HEK293 (cell line): ENCODE measurements at regions not wholly inside any gene's neighbourhood (a gene's known extent, or its start where the extent isn't known, plus 50 kb on each side); places are given as distances from the start of the nearest gene placed in this dataset.

Source experiments
- CTCF ChIA-PET: fragments of 350-600 bp; formaldehyde crosslinking; extraction: SDS; loops from one replicate; lab custom pipeline; 2021; ENCODE audit warnings: antibody characterized with exemption; lab: Yijun Ruan, JAX
- POLR2A ChIA-PET: fragments of 300-600 bp; formaldehyde crosslinking; extraction: SDS; loops from one replicate; lab custom pipeline; 2020; ENCODE audit warnings: antibody characterized with exemption, inconsistent platforms; lab: Yijun Ruan, JAX
- H3K27ac ChIP-seq: fragments of 200-500 bp; sonication (Bioruptor generic); 2 replicates; pipeline ENCODE4 v1.5.1; 2014; ENCODE audit warnings: low read depth, low read length, control low read depth, inconsistent platforms; ENCODE audit errors: extremely low read depth
- H3K36me3 ChIP-seq, 2 experiments: fragments of 200-500 bp in 1 of 2; sonication (Bioruptor generic) in 1 of 2; 1 replicate in 1 of 2; 2 replicates in 1 of 2; pipeline ENCODE4 v1.5.1; 2014 to 2017; ENCODE audit warnings: inconsistent platforms in 2 of 2, low read length in 2 of 2; ENCODE audit not compliant: control insufficient read depth in 2 of 2, insufficient read depth in 1 of 2
- H3K4me1 ChIP-seq: fragments of 200-500 bp; sonication (Bioruptor generic); 2 replicates; pipeline ENCODE4 v1.5.1; 2014; ENCODE audit warnings: mild to moderate bottlenecking, low read length, inconsistent platforms; ENCODE audit not compliant: control insufficient read depth, insufficient read depth
- H3K4me3 ChIP-seq: 2 replicates; pipeline ENCODE4 v1.5.1; 2011; ENCODE audit warnings: low read depth, mild to moderate bottlenecking, control low read depth, low read length, moderate library complexity
- H3K9me3 ChIP-seq: fragments of 200-500 bp; sonication (Bioruptor generic); 2 replicates; pipeline ENCODE4 v1.5.1; 2014; ENCODE audit warnings: low read depth, low read length, inconsistent platforms; ENCODE audit not compliant: control insufficient read depth, insufficient read depth
- BCL11B ChIP-seq: fragments of 450-650 bp; formaldehyde crosslinking; IDR thresholded peaks from 2 replicates; pipeline ENCODE4 v1.5.1; 2016; ENCODE audit warnings: low read depth, missing biosample characterization, missing genetic modification characterization
- GFI1B ChIP-seq: fragments of 450-650 bp; formaldehyde crosslinking; IDR thresholded peaks from 2 replicates; pipeline ENCODE4 v1.5.1; 2016; ENCODE audit warnings: missing biosample characterization, missing genetic modification characterization
- GLI4 ChIP-seq: fragments of 450-650 bp; formaldehyde crosslinking; IDR thresholded peaks from 2 replicates; pipeline ENCODE4 v1.5.1; 2016; ENCODE audit warnings: missing biosample characterization, missing genetic modification characterization
- GLIS2 ChIP-seq: fragments of 450-650 bp; formaldehyde crosslinking; IDR thresholded peaks from 2 replicates; pipeline ENCODE4 v1.5.1; 2016; ENCODE audit warnings: missing biosample characterization, missing genetic modification characterization
- PRDM1 ChIP-seq: fragments of 450-650 bp; formaldehyde crosslinking; IDR thresholded peaks from 2 replicates; pipeline ENCODE4; 2016; ENCODE audit warnings: missing biosample characterization, missing genetic modification characterization
- SCRT2 ChIP-seq: fragments of 450-650 bp; formaldehyde crosslinking; IDR thresholded peaks from 2 replicates; pipeline ENCODE4 v1.5.1; 2016; ENCODE audit warnings: missing biosample characterization, missing genetic modification characterization
- ZFP3 ChIP-seq: fragments of 450-650 bp; formaldehyde crosslinking; IDR thresholded peaks from 2 replicates; pipeline ENCODE4 v1.5.1; 2016; ENCODE audit warnings: low read depth, missing biosample characterization, missing genetic modification characterization
- ZNF132 ChIP-seq: fragments of 450-650 bp; formaldehyde crosslinking; IDR thresholded peaks from 2 replicates; pipeline ENCODE4 v1.5.1; 2017; ENCODE audit warnings: missing biosample characterization, missing genetic modification characterization, borderline replicate concordance
- ZNF223 ChIP-seq: fragments of 450-650 bp; formaldehyde crosslinking; IDR thresholded peaks from 2 replicates; pipeline ENCODE4 v1.5.1; 2016; ENCODE audit warnings: missing biosample characterization, missing genetic modification characterization
- ZNF248 ChIP-seq: fragments of 450-650 bp; formaldehyde crosslinking; IDR thresholded peaks from 2 replicates; pipeline ENCODE4 v1.5.1; 2017; ENCODE audit warnings: missing biosample characterization, missing genetic modification characterization
- ZNF354C ChIP-seq: fragments of 450-650 bp; formaldehyde crosslinking; IDR thresholded peaks from 2 replicates; pipeline ENCODE4 v1.5.1; 2016; ENCODE audit warnings: missing biosample characterization, missing genetic modification characterization, low read depth, borderline replicate concordance
- ZNF391 ChIP-seq: fragments of 450-650 bp; formaldehyde crosslinking; IDR thresholded peaks from 2 replicates; pipeline ENCODE4 v1.5.1; 2016; ENCODE audit warnings: low read depth, missing biosample characterization, missing genetic modification characterization, borderline replicate concordance
- ZNF423 ChIP-seq: fragments of 450-650 bp; formaldehyde crosslinking; IDR thresholded peaks from 2 replicates; pipeline ENCODE4 v1.5.1; 2016; ENCODE audit warnings: missing biosample characterization, missing genetic modification characterization
- ZNF488 ChIP-seq: fragments of 450-650 bp; formaldehyde crosslinking; IDR thresholded peaks from 2 replicates; pipeline ENCODE4 v1.5.1; 2016; ENCODE audit warnings: missing biosample characterization, missing genetic modification characterization
- ZNF548 ChIP-seq: fragments of 450-650 bp; formaldehyde crosslinking; IDR thresholded peaks from 2 replicates; pipeline ENCODE4 v1.5.1; 2016; ENCODE audit warnings: missing biosample characterization, missing genetic modification characterization
- ZNF560 ChIP-seq: fragments of 450-650 bp; formaldehyde crosslinking; IDR thresholded peaks from 2 replicates; pipeline ENCODE4 v1.5.1; 2017; ENCODE audit warnings: missing biosample characterization, missing genetic modification characterization, borderline replicate concordance
- ZNF585B ChIP-seq: fragments of 450-650 bp; formaldehyde crosslinking; IDR thresholded peaks from 2 replicates; pipeline ENCODE4 v1.5.1; 2016; ENCODE audit warnings: missing biosample characterization, missing genetic modification characterization
- ZNF660 ChIP-seq: fragments of 450-650 bp; IDR thresholded peaks from 2 replicates; pipeline ENCODE4 v1.5.1; 2018; ENCODE audit warnings: missing biosample characterization, mild to moderate bottlenecking, missing genetic modification characterization
- ZNF785 ChIP-seq: fragments of 450-650 bp; formaldehyde crosslinking; IDR thresholded peaks from 2 replicates; pipeline ENCODE4 v1.5.1; 2016; ENCODE audit warnings: missing biosample characterization, missing genetic modification characterization
- ZNF830 ChIP-seq: fragments of 450-650 bp; IDR thresholded peaks from 2 replicates; pipeline ENCODE4 v1.5.0; 2018; ENCODE audit warnings: missing biosample characterization, missing genetic modification characterization, low read depth, mild to moderate bottlenecking, moderate library complexity
- ZSCAN30 ChIP-seq: fragments of 450-650 bp; IDR thresholded peaks from 2 replicates; pipeline ENCODE4 v1.5.1; 2018; ENCODE audit warnings: missing biosample characterization, mild to moderate bottlenecking, missing genetic modification characterization, moderate library complexity
- TF ChIP-seq, protein P1 (sequence below): fragments of 450-650 bp; formaldehyde crosslinking; IDR thresholded peaks from 2 replicates; pipeline ENCODE4 v1.5.1; 2017; ENCODE audit warnings: missing biosample characterization, missing genetic modification characterization
- TF ChIP-seq, protein P2 (sequence below): fragments of 450-650 bp; formaldehyde crosslinking; IDR thresholded peaks from 2 replicates; pipeline ENCODE4 v1.5.1; 2017; ENCODE audit warnings: missing biosample characterization, mild to moderate bottlenecking, missing genetic modification characterization, moderate library complexity
- TF ChIP-seq, protein P3 (sequence below): fragments of 450-650 bp; formaldehyde crosslinking; IDR thresholded peaks from 2 replicates; pipeline ENCODE4 v1.5.1; 2016; ENCODE audit warnings: missing biosample characterization, missing genetic modification characterization
- TF ChIP-seq, protein P4 (sequence below): fragments of 450-650 bp; formaldehyde crosslinking; IDR thresholded peaks from 2 replicates; pipeline ENCODE4 v1.5.1; 2016; ENCODE audit warnings: missing biosample characterization, missing genetic modification characterization, borderline replicate concordance

DNA sequence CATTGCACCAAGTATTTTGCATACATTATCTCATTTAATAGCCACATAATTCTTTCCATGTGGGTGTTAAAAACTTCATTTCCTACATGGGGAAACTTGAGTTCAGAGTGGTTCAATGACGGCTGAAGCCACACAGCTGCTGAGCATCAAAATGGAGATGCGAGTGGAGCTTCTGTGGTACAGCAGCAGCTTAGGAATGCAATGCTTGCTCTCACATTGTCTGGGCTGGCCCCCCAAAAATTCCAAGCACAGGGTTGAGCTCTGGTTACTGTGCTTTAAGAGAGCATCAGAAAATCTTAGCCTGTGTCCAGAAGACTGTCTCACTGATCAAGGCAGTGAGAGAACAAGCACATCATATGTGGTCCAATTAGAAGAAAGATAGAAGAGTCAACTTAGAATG is 57.4 kb upstream of the GADL1 start:
- POLR2A ChIA-PET = no interaction called here
- H3K27ac ChIP-seq = no peak overlapping the region
- H3K9me3 ChIP-seq = no peaks in the 10 kb centered on the region
- H3K4me3 ChIP-seq = no peak overlapping the region
- CTCF ChIA-PET = interaction anchor here (0.6 to 1.0 kb wide), 2 partner anchors 17 to 231 kb away, joined by 3 to 4 read pairs; no protein-coding TSS in a partner anchor
- TF ChIP-seq ZNF830 (tag by site-specific recombination) (no peak), ZNF660 (tag by site-specific recombination) (no peak), GLIS2 (no peak), ZNF223 (tag by site-specific recombination) (no peak), PRDM1 (tag by site-specific recombination) (no peak), ZNF248 (tag by site-specific recombination) (no peak), ZNF391 (tag by site-specific recombination) (no peak), ZFP3 (tag by site-specific recombination) (no peak), SCRT2 (tag by site-specific recombination) (no peak), ZNF354C (tag by site-specific recombination) (no peak), ZNF785 (tag by site-specific recombination) (no peak)
- TF ChIP-seq, protein P1, sequence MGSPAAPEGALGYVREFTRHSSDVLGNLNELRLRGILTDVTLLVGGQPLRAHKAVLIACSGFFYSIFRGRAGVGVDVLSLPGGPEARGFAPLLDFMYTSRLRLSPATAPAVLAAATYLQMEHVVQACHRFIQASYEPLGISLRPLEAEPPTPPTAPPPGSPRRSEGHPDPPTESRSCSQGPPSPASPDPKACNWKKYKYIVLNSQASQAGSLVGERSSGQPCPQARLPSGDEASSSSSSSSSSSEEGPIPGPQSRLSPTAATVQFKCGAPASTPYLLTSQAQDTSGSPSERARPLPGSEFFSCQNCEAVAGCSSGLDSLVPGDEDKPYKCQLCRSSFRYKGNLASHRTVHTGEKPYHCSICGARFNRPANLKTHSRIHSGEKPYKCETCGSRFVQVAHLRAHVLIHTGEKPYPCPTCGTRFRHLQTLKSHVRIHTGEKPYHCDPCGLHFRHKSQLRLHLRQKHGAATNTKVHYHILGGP = no peak
- TF ChIP-seq, protein P2, sequence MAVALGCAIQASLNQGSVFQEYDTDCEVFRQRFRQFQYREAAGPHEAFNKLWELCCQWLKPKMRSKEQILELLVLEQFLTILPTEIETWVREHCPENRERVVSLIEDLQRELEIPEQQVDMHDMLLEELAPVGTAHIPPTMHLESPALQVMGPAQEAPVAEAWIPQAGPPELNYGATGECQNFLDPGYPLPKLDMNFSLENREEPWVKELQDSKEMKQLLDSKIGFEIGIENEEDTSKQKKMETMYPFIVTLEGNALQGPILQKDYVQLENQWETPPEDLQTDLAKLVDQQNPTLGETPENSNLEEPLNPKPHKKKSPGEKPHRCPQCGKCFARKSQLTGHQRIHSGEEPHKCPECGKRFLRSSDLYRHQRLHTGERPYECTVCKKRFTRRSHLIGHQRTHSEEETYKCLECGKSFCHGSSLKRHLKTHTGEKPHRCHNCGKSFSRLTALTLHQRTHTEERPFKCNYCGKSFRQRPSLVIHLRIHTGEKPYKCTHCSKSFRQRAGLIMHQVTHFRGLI (tag by site-specific recombination) = no peak
- no peaks in the 10 kb centered on the region for H3K4me1 ChIP-seq
- no peaks in the 10 kb centered on the region for H3K36me3 ChIP-seq

DNA sequence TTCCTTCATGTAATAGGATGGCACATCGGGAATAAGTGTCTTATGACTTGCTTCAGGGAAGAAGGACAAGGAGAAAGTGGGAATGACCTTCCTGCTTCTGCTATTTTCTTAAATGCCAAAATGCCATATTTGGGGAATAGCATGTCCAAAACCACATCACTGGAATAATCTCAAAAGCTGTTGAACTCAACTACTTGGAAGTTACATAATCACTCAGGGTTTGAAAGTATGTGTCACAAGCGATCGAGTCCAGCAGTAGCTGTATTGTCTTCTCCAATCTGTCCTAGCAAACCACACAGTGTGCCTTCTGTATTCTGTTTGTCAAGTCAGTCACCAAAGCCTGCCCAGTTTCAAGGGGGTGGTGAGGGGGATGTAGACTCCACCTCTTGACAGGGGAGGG is 58.3 kb upstream of the GADL1 start:
- Histone ChIP-seq H3K36me3 (no peaks in the 10 kb centered on the region), H3K4me1 (no peaks in the 10 kb centered on the region), H3K4me3 (no peak overlapping the region), H3K9me3 (no peaks in the 10 kb centered on the region), H3K27ac (no peak overlapping the region)
- TF ChIP-seq ZSCAN30 = no peak
- TF ChIP-seq GLI4 = no peak
- TF ChIP-seq BCL11B (tag by site-specific recombination) = no peak
- no peak for TF ChIP-seq ZNF488 (tag by site-specific recombination)
- TF ChIP-seq ZNF548 (tag by site-specific recombination) = no peak
- TF ChIP-seq, protein P3, sequence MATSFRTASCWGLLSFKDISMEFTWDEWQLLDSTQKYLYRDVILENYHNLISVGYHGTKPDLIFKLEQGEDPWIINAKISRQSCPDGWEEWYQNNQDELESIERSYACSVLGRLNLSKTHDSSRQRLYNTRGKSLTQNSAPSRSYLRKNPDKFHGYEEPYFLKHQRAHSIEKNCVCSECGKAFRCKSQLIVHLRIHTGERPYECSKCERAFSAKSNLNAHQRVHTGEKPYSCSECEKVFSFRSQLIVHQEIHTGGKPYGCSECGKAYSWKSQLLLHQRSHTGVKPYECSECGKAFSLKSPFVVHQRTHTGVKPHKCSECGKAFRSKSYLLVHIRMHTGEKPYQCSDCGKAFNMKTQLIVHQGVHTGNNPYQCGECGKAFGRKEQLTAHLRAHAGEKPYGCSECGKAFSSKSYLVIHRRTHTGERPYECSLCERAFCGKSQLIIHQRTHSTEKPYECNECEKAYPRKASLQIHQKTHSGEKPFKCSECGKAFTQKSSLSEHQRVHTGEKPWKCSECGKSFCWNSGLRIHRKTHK (tag by site-specific recombination) = no peak
- POLR2A ChIA-PET = no interaction called here
- CTCF ChIA-PET = no interaction called here

DNA sequence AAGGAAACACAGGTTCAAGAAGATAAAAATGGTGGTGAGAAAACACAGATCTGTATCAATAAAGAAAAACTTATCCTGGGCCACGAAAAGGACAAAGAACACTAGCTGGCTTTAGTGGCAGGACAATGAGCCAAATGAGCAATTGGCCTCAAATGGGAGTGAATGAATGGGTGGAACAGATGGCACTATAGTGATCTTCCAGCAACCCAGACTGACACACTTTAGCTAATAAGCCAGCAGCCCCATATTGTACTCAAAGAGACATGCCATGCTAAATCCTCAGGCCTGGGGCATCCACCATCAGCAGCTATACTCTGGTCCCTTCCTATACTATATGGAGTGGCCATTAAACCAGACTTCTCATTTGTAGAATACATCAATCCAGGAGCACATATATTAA is 60.0 kb upstream of the GADL1 start:
- Histone ChIP-seq H3K9me3 (no peaks in the 10 kb centered on the region), H3K4me3 (no peak overlapping the region), H3K36me3 (no peaks in the 10 kb centered on the region), H3K4me1 (no peaks in the 10 kb centered on the region), H3K27ac (no peak overlapping the region)
- ChIA-PET CTCF (no interaction called here), POLR2A (no interaction called here)
- TF ChIP-seq ZNF132 (tag by site-specific recombination) = no peak
- no peak for TF ChIP-seq ZNF560 (tag by site-specific recombination)
- TF ChIP-seq, protein P4, sequence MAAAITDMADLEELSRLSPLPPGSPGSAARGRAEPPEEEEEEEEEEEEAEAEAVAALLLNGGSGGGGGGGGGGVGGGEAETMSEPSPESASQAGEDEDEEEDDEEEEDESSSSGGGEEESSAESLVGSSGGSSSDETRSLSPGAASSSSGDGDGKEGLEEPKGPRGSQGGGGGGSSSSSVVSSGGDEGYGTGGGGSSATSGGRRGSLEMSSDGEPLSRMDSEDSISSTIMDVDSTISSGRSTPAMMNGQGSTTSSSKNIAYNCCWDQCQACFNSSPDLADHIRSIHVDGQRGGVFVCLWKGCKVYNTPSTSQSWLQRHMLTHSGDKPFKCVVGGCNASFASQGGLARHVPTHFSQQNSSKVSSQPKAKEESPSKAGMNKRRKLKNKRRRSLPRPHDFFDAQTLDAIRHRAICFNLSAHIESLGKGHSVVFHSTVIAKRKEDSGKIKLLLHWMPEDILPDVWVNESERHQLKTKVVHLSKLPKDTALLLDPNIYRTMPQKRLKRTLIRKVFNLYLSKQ (tag by site-specific recombination) = no peak
- no peak for TF ChIP-seq ZNF423 (tag by site-specific recombination)
- TF ChIP-seq ZNF585B = no peak
- TF ChIP-seq ZSCAN30 = no peak
- no peak for TF ChIP-seq BCL11B (tag by site-specific recombination)
- TF ChIP-seq GFI1B (tag by site-specific recombination) = no peak
- TF ChIP-seq GLI4 = no peak
- TF ChIP-seq, protein P1 = no peak
